ENCODE measurements at regions not wholly inside any gene's neighbourhood (a gene's known extent, or its start where the extent isn't known, plus 50 kb on each side); places are given as distances from the start of the nearest gene placed in this dataset.

DNA sequence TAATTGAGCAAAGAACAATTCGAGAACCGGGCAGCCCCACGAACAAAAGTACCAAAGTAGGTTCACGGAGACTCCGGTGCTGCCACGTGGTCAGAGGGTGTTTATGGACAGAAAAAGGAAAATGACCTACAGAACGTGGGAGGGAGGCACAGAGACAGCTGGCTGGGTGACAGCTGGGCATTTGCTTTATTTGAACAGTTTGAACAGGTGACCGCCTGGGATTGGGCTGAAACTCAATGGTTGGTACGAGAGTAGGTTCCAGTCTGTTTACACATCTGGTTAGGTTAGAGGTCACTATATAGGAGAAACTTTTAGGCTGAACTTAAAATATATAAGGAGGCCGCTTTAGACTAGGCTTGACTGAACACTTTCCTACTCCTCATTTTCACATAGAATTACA lies 50.6 kb upstream of the CELF2 start:
- Histone ChIP-seq H3K4me1 (no peaks in the 10 kb centered on the region), H3K27me3 (no peaks in the 10 kb centered on the region), H3K27ac (no peak overlapping the region), H3K9me3 (no peaks in the 10 kb centered on the region), H3K36me3 (no peaks in the 10 kb centered on the region), H3K4me3 (no peak overlapping the region)
- ATAC-seq, result peak; percentile 40 to 63 (median 54)
- DNase-seq, result peak in 2 of 6 donors; percentile 11 to 23
- intact Hi-C loops (cut with DNase I), result no loop called here
- TF ChIP-seq, protein P1, sequence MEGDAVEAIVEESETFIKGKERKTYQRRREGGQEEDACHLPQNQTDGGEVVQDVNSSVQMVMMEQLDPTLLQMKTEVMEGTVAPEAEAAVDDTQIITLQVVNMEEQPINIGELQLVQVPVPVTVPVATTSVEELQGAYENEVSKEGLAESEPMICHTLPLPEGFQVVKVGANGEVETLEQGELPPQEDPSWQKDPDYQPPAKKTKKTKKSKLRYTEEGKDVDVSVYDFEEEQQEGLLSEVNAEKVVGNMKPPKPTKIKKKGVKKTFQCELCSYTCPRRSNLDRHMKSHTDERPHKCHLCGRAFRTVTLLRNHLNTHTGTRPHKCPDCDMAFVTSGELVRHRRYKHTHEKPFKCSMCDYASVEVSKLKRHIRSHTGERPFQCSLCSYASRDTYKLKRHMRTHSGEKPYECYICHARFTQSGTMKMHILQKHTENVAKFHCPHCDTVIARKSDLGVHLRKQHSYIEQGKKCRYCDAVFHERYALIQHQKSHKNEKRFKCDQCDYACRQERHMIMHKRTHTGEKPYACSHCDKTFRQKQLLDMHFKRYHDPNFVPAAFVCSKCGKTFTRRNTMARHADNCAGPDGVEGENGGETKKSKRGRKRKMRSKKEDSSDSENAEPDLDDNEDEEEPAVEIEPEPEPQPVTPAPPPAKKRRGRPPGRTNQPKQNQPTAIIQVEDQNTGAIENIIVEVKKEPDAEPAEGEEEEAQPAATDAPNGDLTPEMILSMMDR (IDR thresholded peaks at IDR 0.05), result no peak
- whole genome bisulfite sequencing, 2 donors, result 56 to 66% methylated on average over 10 of the region's 10 CpGs
- no peak for FAIRE-seq

- Histone ChIP-seq H3K36me3 (no peaks in the 10 kb centered on the region), H3K27ac (no peak overlapping the region), H3K4me1 (no peaks in the 10 kb centered on the region), H3K27me3 (no peaks in the 10 kb centered on the region), H3K9me3 (no peaks in the 10 kb centered on the region), H3K4me3 (no peak overlapping the region)
- FAIRE-seq (no peak), ATAC-seq (no peak), DNase-seq (no peak)
- 76 to 84% methylated on average over 8 of the region's 8 CpGs for WGBS, 2 donors
- TF ChIP-seq, protein P1 (IDR thresholded peaks at IDR 0.05), result no peak
- intact Hi-C loops (cut with DNase I), result no loop called here
These were observed 50.0 kb upstream of the CELF2 start for GRCh38 chr10:10967581-10968256.
